ENCODE measurements at regions not wholly inside any gene's neighbourhood (a gene's known extent, or its start where the extent isn't known, plus 50 kb on each side); places are given as distances from the start of the nearest gene placed in this dataset.

GRCh38 chr4:119739796-119740195 is 111.2 kb upstream of the PDE5A start:
- TF ChIP-seq POLR2A (IDR thresholded peaks at IDR 0.05) (no peak), CTCF (IDR thresholded peaks at IDR 0.05) (no peak)
